Naive thymus-derived CD4-positive, alpha-beta T cell (primary cell): ENCODE measurements at regions not wholly inside any gene's neighbourhood (a gene's known extent, or its start where the extent isn't known, plus 50 kb on each side); places are given as distances from the start of the nearest gene placed in this dataset.

Experiments used
- ATAC-seq: fragments of 150-1000 bp; cut with Tn5 transposase; 2 replicates; pipeline ENCODE4 v1.10.0; 2021; ENCODE audit warnings: mild to moderate bottlenecking, moderate library complexity
- CTCF ChIA-PET: fragments of 350-600 bp; sonication (Branson Sonifier 250); formaldehyde crosslinking; loops from one replicate; lab custom pipeline; 2021; ENCODE audit warnings: antibody characterized with exemption; lab: Charles Lee
- POLR2A ChIA-PET: fragments of 350-600 bp; sonication (Branson Sonifier 250); formaldehyde crosslinking; loops from one replicate; lab custom pipeline; 2021; ENCODE audit warnings: antibody characterized with exemption, inconsistent platforms; lab: Charles Lee
- DNase-seq, 9 donors: peaks; one replicate each; pipeline versions ENCODE4 v3.0.0 to v3.0.0-alpha.2; 2020 to 2022; ENCODE audit warnings: mixed read lengths in 1 of 9
- H3K27ac ChIP-seq: one replicate; pipeline ENCODE4 v1.7.0; 2013; ENCODE audit warnings: mild to moderate bottlenecking, low read depth, low read length, moderate library complexity
- H3K27me3 ChIP-seq, 2 donors: one replicate each; pipeline ENCODE4 v1.7.0; 2013; ENCODE audit warnings: low read length in 2 of 2, mild to moderate bottlenecking in 2 of 2, moderate library complexity in 2 of 2; ENCODE audit not compliant: control insufficient read depth in 2 of 2, insufficient read depth in 2 of 2
- H3K36me3 ChIP-seq, 3 experiments: 1 replicate in 2 of 3; 2 replicates in 1 of 3; pipeline ENCODE4 v1.7.0; 2013; ENCODE audit warnings: low read length in 3 of 3, mild to moderate bottlenecking in 3 of 3, moderate library complexity in 1 of 3; ENCODE audit not compliant: insufficient read depth in 3 of 3, control insufficient read depth in 2 of 3
- H3K4me1 ChIP-seq, 2 donors: one replicate each; pipeline ENCODE4 v1.7.0; 2013; ENCODE audit warnings: low read length in 2 of 2, mild to moderate bottlenecking in 2 of 2, moderate library complexity in 1 of 2; ENCODE audit not compliant: control insufficient read depth in 2 of 2, insufficient read depth in 2 of 2
- H3K4me3 ChIP-seq: 2 replicates; pipeline ENCODE4 v1.7.0; 2013; ENCODE audit warnings: mild to moderate bottlenecking, low read length
- H3K9me3 ChIP-seq, 3 experiments: 1 replicate in 2 of 3; 2 replicates in 1 of 3; pipeline ENCODE4 v1.7.0; 2013; ENCODE audit warnings: low read length in 3 of 3; ENCODE audit not compliant: control insufficient read depth in 2 of 3
- H3K27ac Mint-ChIP-seq, 9 donors: one replicate each; pipeline ENCODE4 v1.8.0; 2020 to 2022; ENCODE audit warnings: mixed read lengths in 9 of 9, mild to moderate bottlenecking in 8 of 9, moderate library complexity in 5 of 9, inconsistent platforms in 2 of 9
- H3K27me3 Mint-ChIP-seq, 5 donors: one replicate each; pipeline ENCODE4 v1.8.0; 2021 to 2022; ENCODE audit warnings: mixed read lengths in 5 of 5, mild to moderate bottlenecking in 1 of 5
- H3K36me3 Mint-ChIP-seq, 5 donors: one replicate each; pipeline ENCODE4 v1.8.0; 2020 to 2022; ENCODE audit warnings: mixed read lengths in 5 of 5, mild to moderate bottlenecking in 3 of 5, inconsistent platforms in 1 of 5
- H3K4me1 Mint-ChIP-seq, 7 donors: one replicate each; pipeline ENCODE4 v1.8.0; 2020 to 2022; ENCODE audit warnings: mixed read lengths in 7 of 7, mild to moderate bottlenecking in 3 of 7, inconsistent platforms in 1 of 7
- H3K4me3 Mint-ChIP-seq, 10 donors: one replicate each; pipeline ENCODE4 v1.8.0; 2020 to 2022; ENCODE audit warnings: mild to moderate bottlenecking in 10 of 10, mixed read lengths in 10 of 10, moderate library complexity in 6 of 10, inconsistent platforms in 2 of 10
- H3K9me3 Mint-ChIP-seq, 11 donors: one replicate each; pipeline ENCODE4 v1.8.0; 2020 to 2022; ENCODE audit warnings: mixed read lengths in 11 of 11, mild to moderate bottlenecking in 4 of 11, inconsistent platforms in 1 of 11, moderate library complexity in 1 of 11
- intact Hi-C, 2 donors: fragments of 100-400 bp; cut with micrococcal nuclease; formaldehyde crosslinking; loops; one replicate each; pipeline ENCODE4 v1.15.1; 2023

DNA sequence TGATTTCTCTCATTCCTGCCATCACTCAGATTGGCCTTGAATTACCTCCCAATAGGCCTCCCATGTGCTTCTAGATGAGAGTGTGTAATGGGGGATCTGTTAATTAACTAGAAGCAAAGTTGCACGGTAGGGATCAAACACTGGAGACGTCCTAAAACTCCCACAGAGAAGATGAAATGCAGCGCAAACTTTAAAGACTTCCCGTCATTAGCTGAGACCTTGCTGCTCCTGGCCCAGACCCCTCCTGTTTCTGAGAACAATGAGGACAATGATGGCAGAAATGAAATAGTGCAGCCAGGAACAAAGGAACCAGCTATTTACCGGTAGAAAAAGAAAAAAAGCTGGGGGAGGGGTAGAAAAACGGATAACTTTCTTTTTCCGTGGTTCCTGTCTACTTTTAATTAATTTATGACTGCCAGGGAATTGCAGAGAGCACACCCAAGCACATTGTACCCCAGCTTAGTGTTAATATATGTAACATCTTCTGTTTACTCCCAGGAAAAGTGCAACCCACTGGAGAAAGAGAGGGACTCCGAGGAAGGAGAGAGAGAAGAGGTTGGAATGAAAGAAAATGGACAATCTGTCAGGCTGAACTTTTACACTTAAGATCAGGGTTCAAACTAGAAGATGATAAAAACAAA lies 280.7 kb upstream of the SOX5 start:
- peaks cover 0 to 4% (median 0%) of the 10 kb centered on the region in 5 donors for H3K27me3 Mint-ChIP-seq
- ChIA-PET CTCF (no interaction called here), POLR2A (no interaction called here)

DNA sequence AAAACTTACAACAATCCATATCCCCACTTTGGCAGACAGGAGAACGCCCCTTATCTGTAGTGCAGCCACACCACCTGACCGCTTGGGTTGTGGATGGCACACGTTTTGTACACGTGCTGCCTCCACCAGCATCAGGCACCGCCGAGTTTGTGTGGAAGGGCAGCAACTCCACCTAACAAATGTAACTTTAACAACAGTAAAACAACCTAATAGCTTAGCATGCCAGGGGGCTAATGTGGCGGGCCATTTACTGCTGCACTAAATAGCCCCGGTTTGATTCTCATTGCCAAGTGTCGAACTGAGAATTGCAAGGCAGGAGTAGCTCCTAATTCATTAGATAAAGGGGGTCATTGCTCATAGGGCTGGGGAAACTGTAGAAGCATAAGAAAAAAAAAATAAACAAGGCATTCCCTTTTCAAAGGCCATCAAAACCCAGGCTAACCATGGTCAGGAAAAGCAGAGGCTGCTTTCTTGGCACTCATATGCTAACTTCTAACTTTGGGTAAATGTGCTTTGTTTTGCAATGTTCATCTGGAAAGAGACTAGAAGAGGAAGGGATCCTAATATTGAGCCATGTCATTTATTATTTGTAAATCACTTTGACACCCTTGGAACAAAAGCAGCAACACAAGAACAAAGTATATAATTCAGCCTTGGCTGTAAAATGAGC lies 279.7 kb upstream of the SOX5 start:
- H3K9me3 ChIP-seq, result peaks cover 0 to 3% (median 0%) of the 10 kb centered on the region in 3 experiments
- ATAC-seq (no peak), DNase-seq (no peak)
- H3K4me1 ChIP-seq, result no peaks in the 10 kb centered on the region
- H3K36me3 Mint-ChIP-seq, result no peaks in the 10 kb centered on the region
- no peak overlapping the region for H3K27ac ChIP-seq
- POLR2A ChIA-PET, result no interaction called here
- H3K27ac Mint-ChIP-seq, result no peak overlapping the region
- no peak overlapping the region for H3K4me3 ChIP-seq
- peaks cover 0 to 4% (median 0%) of the 10 kb centered on the region in 5 donors for H3K27me3 Mint-ChIP-seq
- no peak overlapping the region for H3K4me3 Mint-ChIP-seq
- peaks cover 0 to 2% (median 0%) of the 10 kb centered on the region in 11 donors for H3K9me3 Mint-ChIP-seq
- H3K27me3 ChIP-seq, result no peaks in the 10 kb centered on the region
- CTCF ChIA-PET, result no interaction called here
- H3K4me1 Mint-ChIP-seq, result no peaks in the 10 kb centered on the region
- no peaks in the 10 kb centered on the region for H3K36me3 ChIP-seq
- intact Hi-C loops, result no loop called here

More for the DNA sequence above, 280.7 kb upstream of the SOX5 start:
- H3K4me1 ChIP-seq, result no peaks in the 10 kb centered on the region
- no peak overlapping the region for H3K4me3 Mint-ChIP-seq
- H3K9me3 Mint-ChIP-seq, result peaks cover 0 to 2% (median 0%) of the 10 kb centered on the region in 11 donors
- no peaks in the 10 kb centered on the region for H3K36me3 Mint-ChIP-seq
- no peak overlapping the region for H3K27ac ChIP-seq
- intact Hi-C loops, result no loop called here
- peaks cover 0 to 3% (median 0%) of the 10 kb centered on the region in 3 experiments for H3K9me3 ChIP-seq
- no peaks in the 10 kb centered on the region for H3K27me3 ChIP-seq
- no peak overlapping the region for H3K27ac Mint-ChIP-seq
- H3K36me3 ChIP-seq, result no peaks in the 10 kb centered on the region
- DNase-seq, result no peak
- no peak for ATAC-seq
- no peak overlapping the region for H3K4me3 ChIP-seq
- H3K4me1 Mint-ChIP-seq, result no peaks in the 10 kb centered on the region

DNA sequence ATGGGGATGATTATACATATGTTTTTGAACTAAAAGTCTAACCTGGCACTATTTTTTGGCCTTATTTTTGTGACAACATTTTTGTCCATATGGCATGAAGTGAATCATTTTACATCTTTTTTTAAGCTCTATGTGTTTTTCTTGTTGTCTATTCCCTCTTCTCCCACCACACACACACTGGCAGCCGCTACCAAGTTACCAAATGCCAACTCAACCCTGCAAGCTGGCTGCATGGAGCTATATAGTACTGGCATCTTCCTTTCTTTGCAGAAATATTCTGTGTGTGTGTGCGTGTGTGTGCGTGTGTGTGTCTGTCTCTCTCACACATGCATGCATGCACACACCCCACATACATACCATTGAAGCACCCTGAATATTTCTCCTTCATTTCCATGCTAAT lies 278.9 kb upstream of the SOX5 start:
- H3K27me3 Mint-ChIP-seq, result peaks cover 0 to 4% (median 0%) of the 10 kb centered on the region in 5 donors
- CTCF ChIA-PET, result no interaction called here
- H3K36me3 ChIP-seq, result no peaks in the 10 kb centered on the region
- no peaks in the 10 kb centered on the region for H3K36me3 Mint-ChIP-seq
- H3K4me3 ChIP-seq, result no peak overlapping the region
- H3K27ac ChIP-seq, result no peak overlapping the region
- H3K4me1 Mint-ChIP-seq, result no peaks in the 10 kb centered on the region
- POLR2A ChIA-PET, result no interaction called here
- intact Hi-C loops, result no loop called here
- H3K9me3 Mint-ChIP-seq, result peaks cover 0 to 4% (median 0%) of the 10 kb centered on the region in 11 donors
- H3K27me3 ChIP-seq, result no peaks in the 10 kb centered on the region
- DNase-seq, result no peak
- H3K4me3 Mint-ChIP-seq, result no peak overlapping the region
- no peak overlapping the region for H3K27ac Mint-ChIP-seq
- H3K4me1 ChIP-seq, result no peaks in the 10 kb centered on the region
- H3K9me3 ChIP-seq, result peaks cover 0 to 3% (median 0%) of the 10 kb centered on the region in 3 experiments
- ATAC-seq, result no peak

DNA sequence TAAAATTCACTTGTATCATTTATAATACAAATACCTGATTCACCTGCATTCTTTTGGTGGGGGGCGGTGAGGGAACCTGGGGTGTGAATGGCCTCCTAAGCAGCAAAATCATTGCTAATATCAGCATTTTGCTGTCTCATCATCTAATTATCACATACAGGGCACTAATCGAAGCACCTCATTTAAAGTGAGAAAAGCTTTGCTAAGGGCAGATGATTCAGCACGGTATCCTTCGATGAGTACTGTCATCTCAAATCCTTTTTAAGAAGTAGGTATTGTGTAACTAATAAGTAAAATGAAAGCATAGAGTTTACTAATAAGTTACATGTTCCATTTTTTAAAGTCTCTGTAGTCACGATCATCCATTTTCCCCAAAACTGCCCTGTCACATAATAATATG lies 278.1 kb upstream of the SOX5 start:
- intact Hi-C loops, result no loop called here
- ChIA-PET POLR2A (no interaction called here), CTCF (no interaction called here)
- Mint-ChIP-seq H3K27me3 (peaks cover 0 to 4% (median 0%) of the 10 kb centered on the region in 5 donors), H3K36me3 (no peaks in the 10 kb centered on the region), H3K4me1 (no peaks in the 10 kb centered on the region), H3K9me3 (peaks cover 0 to 4% (median 0%) of the 10 kb centered on the region in 11 donors), H3K4me3 (no peak overlapping the region), H3K27ac (no peak overlapping the region)
- H3K27ac ChIP-seq, result no peak overlapping the region
- DNase-seq (no peak), ATAC-seq (no peak)
- H3K36me3 ChIP-seq, result no peaks in the 10 kb centered on the region
- H3K4me1 ChIP-seq, result no peaks in the 10 kb centered on the region
- H3K27me3 ChIP-seq, result no peaks in the 10 kb centered on the region
- H3K4me3 ChIP-seq, result no peak overlapping the region
- peaks cover 0 to 3% (median 0%) of the 10 kb centered on the region in 3 experiments for H3K9me3 ChIP-seq

DNA sequence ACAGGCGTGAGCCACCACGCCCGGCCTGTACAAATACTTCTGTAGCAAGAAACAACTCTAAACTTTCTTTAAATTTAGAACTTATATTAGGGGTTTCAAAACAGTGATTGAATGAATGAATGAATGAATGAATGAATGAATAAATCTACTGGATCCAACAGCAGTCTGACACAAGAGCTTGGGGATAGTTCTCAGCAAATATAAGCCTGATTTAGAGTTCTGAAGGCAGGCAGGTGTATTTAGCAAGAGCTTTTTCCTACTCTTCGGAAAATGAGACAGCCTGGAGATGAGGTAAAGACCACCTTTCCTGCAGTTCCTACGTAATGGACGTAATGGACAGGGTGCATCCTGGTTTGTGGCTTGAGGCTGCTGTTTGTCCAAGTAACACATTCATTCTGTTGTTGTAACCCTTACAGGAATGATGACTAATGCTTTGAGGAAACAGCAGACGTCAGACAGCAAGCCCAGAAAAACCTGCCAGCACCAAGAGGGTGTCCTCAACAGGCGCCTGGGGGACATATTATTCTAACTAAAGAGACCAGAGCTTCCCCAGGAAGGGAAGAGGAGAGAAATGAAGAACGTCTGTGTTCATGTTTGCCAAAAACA lies 277.4 kb upstream of the SOX5 start:
- CTCF ChIA-PET, result no interaction called here
- no peak overlapping the region for H3K4me3 ChIP-seq
- Mint-ChIP-seq H3K4me1 (no peaks in the 10 kb centered on the region), H3K27me3 (peaks cover 0 to 4% (median 0%) of the 10 kb centered on the region in 5 donors), H3K9me3 (peaks cover 0 to 7% (median 0%) of the 10 kb centered on the region in 11 donors), H3K36me3 (peaks cover 0 to 3% (median 0%) of the 10 kb centered on the region in 5 donors), H3K4me3 (no peak overlapping the region), H3K27ac (no peak overlapping the region)
- no peaks in the 10 kb centered on the region for H3K4me1 ChIP-seq
- H3K9me3 ChIP-seq, result peaks cover 0 to 3% (median 0%) of the 10 kb centered on the region in 3 experiments
- POLR2A ChIA-PET, result no interaction called here
- DNase-seq (no peak), ATAC-seq (no peak)
- intact Hi-C loops, result no loop called here
- no peak overlapping the region for H3K27ac ChIP-seq
- no peaks in the 10 kb centered on the region for H3K27me3 ChIP-seq
- H3K36me3 ChIP-seq, result no peaks in the 10 kb centered on the region

DNA sequence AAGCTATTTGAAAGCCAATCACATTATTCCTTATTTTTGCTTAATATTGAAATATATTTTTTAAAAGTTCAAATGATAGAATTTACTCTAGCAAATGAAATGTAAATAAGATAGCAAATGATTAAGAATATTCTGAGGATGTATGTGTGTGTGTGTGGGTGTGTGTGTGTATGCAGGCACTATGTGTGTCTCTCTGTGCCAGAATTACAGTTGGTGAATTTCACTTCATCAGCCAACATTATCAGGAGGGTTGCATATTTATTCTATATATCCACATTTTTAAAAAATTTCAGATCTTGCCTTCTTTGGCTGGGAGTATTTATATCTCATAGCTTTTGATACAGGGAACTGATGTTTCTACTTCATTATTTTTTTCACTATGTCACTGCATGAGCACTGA lies 274.9 kb upstream of the SOX5 start:
- Mint-ChIP-seq H3K27ac (no peak overlapping the region), H3K4me3 (no peak overlapping the region), H3K9me3 (peaks cover 0 to 11% (median 0%) of the 10 kb centered on the region in 11 donors), H3K27me3 (peaks cover 0 to 4% (median 0%) of the 10 kb centered on the region in 5 donors), H3K36me3 (peaks cover 0 to 3% (median 0%) of the 10 kb centered on the region in 5 donors), H3K4me1 (no peaks in the 10 kb centered on the region)
- DNase-seq (no peak), ATAC-seq (no peak)
- CTCF ChIA-PET, result no interaction called here
- Histone ChIP-seq H3K36me3 (no peaks in the 10 kb centered on the region), H3K27ac (no peak overlapping the region), H3K9me3 (peaks cover 0 to 3% (median 0%) of the 10 kb centered on the region in 3 experiments), H3K4me3 (no peak overlapping the region), H3K4me1 (no peaks in the 10 kb centered on the region), H3K27me3 (no peaks in the 10 kb centered on the region)
- POLR2A ChIA-PET, result no interaction called here
- intact Hi-C loops, result no loop called here
